Ishikawa (cell line): ENCODE measurements at regions not wholly inside any gene's neighbourhood (a gene's known extent, or its start where the extent isn't known, plus 50 kb on each side); places are given as distances from the start of the nearest gene placed in this dataset.

ENCODE experiments used
- CREB1 ChIP-seq: IDR thresholded peaks from 2 replicates; pipeline ENCODE4 v1.6.1; 2012; ENCODE audit warnings: low read depth
- EP300 ChIP-seq: IDR thresholded peaks from 2 replicates; pipeline ENCODE4 v1.6.1; 2012; ENCODE audit warnings: borderline replicate concordance
- FOXM1 ChIP-seq: IDR thresholded peaks from 2 replicates; pipeline ENCODE4 v1.6.1; 2012; ENCODE audit warnings: low read depth, borderline replicate concordance
- TAF1 ChIP-seq: IDR thresholded peaks from 2 replicates; pipeline ENCODE4 v1.6.1; 2012; ENCODE audit warnings: low read depth, mild to moderate bottlenecking
- TCF12 ChIP-seq: IDR thresholded peaks from 2 replicates; pipeline ENCODE4 v1.6.1; 2012; ENCODE audit warnings: low read depth
- YY1 ChIP-seq: IDR thresholded peaks from 2 replicates; pipeline ENCODE4 v1.6.1; 2012; ENCODE audit warnings: low read depth
- TF ChIP-seq, protein P1 (sequence below): IDR thresholded peaks from 2 replicates; pipeline ENCODE4 v1.6.1; 2012; ENCODE audit warnings: low read depth, mild to moderate bottlenecking
- TF ChIP-seq, protein P2 (sequence below): IDR thresholded peaks from 2 replicates; pipeline ENCODE4 v1.6.1; 2012

DNA sequence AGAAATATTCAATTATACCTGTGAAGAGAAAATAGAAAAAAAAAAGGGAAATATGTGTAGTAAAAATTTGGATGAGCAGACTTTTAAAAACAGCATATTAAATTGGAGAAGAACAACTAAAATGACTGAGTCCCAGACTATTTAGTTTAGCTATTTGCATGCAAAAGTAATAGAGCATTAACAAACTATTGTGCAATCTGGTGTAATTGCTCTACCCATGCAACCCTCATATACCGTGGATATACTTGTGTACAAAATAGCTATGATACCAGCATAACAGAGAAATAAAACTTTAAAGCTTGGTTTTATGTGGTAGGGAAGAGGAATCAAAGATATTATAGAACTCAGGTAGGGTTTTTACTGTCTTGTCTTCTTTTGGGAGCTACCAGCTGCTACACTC, 78.7 kb upstream of the PRDM9 start:
- TF ChIP-seq TAF1: no peak
- TF ChIP-seq CREB1: no peak
- TF ChIP-seq EP300: no peak
- TF ChIP-seq TCF12: no peak
- no peak for TF ChIP-seq YY1
- TF ChIP-seq FOXM1: no peak
- TF ChIP-seq, protein P1, sequence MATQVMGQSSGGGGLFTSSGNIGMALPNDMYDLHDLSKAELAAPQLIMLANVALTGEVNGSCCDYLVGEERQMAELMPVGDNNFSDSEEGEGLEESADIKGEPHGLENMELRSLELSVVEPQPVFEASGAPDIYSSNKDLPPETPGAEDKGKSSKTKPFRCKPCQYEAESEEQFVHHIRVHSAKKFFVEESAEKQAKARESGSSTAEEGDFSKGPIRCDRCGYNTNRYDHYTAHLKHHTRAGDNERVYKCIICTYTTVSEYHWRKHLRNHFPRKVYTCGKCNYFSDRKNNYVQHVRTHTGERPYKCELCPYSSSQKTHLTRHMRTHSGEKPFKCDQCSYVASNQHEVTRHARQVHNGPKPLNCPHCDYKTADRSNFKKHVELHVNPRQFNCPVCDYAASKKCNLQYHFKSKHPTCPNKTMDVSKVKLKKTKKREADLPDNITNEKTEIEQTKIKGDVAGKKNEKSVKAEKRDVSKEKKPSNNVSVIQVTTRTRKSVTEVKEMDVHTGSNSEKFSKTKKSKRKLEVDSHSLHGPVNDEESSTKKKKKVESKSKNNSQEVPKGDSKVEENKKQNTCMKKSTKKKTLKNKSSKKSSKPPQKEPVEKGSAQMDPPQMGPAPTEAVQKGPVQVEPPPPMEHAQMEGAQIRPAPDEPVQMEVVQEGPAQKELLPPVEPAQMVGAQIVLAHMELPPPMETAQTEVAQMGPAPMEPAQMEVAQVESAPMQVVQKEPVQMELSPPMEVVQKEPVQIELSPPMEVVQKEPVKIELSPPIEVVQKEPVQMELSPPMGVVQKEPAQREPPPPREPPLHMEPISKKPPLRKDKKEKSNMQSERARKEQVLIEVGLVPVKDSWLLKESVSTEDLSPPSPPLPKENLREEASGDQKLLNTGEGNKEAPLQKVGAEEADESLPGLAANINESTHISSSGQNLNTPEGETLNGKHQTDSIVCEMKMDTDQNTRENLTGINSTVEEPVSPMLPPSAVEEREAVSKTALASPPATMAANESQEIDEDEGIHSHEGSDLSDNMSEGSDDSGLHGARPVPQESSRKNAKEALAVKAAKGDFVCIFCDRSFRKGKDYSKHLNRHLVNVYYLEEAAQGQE: no peak
- TF ChIP-seq, protein P2, sequence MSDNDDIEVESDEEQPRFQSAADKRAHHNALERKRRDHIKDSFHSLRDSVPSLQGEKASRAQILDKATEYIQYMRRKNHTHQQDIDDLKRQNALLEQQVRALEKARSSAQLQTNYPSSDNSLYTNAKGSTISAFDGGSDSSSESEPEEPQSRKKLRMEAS: no peak
